Gastrocnemius medialis (tissue), 4 donors: ENCODE measurements at regions not wholly inside any gene's neighbourhood (a gene's known extent, or its start where the extent isn't known, plus 50 kb on each side); places are given as distances from the start of the nearest gene placed in this dataset.

Source experiments
- ATAC-seq, 2 donors: fragments of 150-250 bp; one replicate each; pipeline ENCODE4 v1.9.1; 2016
- DNase-seq, 2 donors: peaks; one replicate each; pipeline ENCODE4 v3.0.0-alpha.2; 2019
- H3K27ac ChIP-seq, 4 donors: fragments of 200-600 bp; sonication (generic); 1 replicate in 1 of 4; 2 replicates in 3 of 4; pipeline ENCODE4 v1.5.1; 2016 to 2018; ENCODE audit warnings: mild to moderate bottlenecking in 2 of 4, moderate library complexity in 1 of 4
- H3K27me3 ChIP-seq, 3 donors: fragments of 200-600 bp; sonication (generic) in 2 of 3; 1 replicate in 1 of 3; 2 replicates in 2 of 3; pipeline versions ENCODE4 v1.5.1 to v1.6.0; 2016 to 2019; ENCODE audit warnings: mild to moderate bottlenecking in 1 of 3, moderate library complexity in 1 of 3
- H3K36me3 ChIP-seq, 2 donors: fragments of 200-600 bp; sonication (generic) in 1 of 2; one replicate each; pipeline ENCODE4 v1.5.1; 2017 to 2018
- H3K4me1 ChIP-seq, 2 donors: fragments of 200-600 bp; sonication (generic) in 1 of 2; one replicate each; pipeline ENCODE4 v1.5.1; 2016 to 2017; ENCODE audit warnings: mild to moderate bottlenecking in 2 of 2
- H3K4me3 ChIP-seq, 4 donors: fragments of 200-600 bp; sonication (generic) in 3 of 4; 1 replicate in 1 of 4; 2 replicates in 3 of 4; pipeline ENCODE4 v1.5.1; 2016 to 2019; ENCODE audit warnings: mild to moderate bottlenecking in 2 of 4
- H3K9me3 ChIP-seq, 3 donors: fragments of 200-600 bp; sonication (generic) in 2 of 3; 1 replicate in 1 of 3; 2 replicates in 2 of 3; pipeline ENCODE4 v1.5.1; 2016 to 2019
- POLR2A ChIP-seq, 2 donors: fragments of 450-650 bp; IDR thresholded peaks; one replicate each; pipeline ENCODE4 v1.6.1; 2017; ENCODE audit warnings: antibody characterized with exemption in 2 of 2, mild to moderate bottlenecking in 2 of 2, moderate library complexity in 2 of 2
- in situ Hi-C, 4 donors: fragments of 200-750 bp; cut with MboI; loops; one replicate each; pipeline versions ENCODE4 v1.15.0 to v1.8.0; 2017; ENCODE audit warnings: low sequenced_read_pairs in 4 of 4
- intact Hi-C: fragments of 100-400 bp; cut with DNase I; formaldehyde crosslinking; loops from one replicate; pipeline ENCODE4 v1.15.1; 2023; ENCODE audit warnings: low total_unique reads
- TF ChIP-seq, protein P1 (sequence below), 5 experiments: fragments of 450-650 bp in 3 of 5; fragments of 200-600 bp in 2 of 5; sonication (generic) in 2 of 5; IDR thresholded peaks in 4 of 5; conservative IDR thresholded peaks in 1 of 5; 1 replicate in 4 of 5; 2 replicates in 1 of 5; pipeline ENCODE4 v1.5.1; 2016 to 2019; ENCODE audit warnings: antibody characterized with exemption in 5 of 5, mild to moderate bottlenecking in 3 of 5, moderate library complexity in 3 of 5

DNA sequence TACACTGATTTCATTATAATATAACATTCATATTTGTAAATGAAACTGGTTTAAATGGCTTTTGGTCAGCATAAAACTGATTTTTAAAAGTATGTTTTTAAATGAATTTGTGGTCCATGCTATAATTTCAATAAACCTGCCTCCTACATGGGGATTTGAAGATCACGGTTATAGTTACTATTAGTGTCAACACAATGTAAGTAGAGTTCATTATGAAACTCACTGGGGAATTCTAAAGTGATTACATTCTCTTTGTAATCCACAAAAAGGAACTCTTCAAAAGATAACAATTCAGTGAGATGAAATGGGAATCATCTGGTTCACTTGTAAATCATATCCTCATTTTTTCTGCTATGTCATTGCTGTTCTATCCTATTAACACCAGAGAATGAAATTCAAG is 204.5 kb upstream of the G2E3 start:
- in situ Hi-C loops (no loop called here), intact Hi-C loops (no loop called here)
- no peak for DNase-seq
- no peaks in the 10 kb centered on the region for H3K36me3 ChIP-seq
- no peak for ATAC-seq
- H3K9me3 ChIP-seq, result no peaks in the 10 kb centered on the region
- TF ChIP-seq, protein P1, sequence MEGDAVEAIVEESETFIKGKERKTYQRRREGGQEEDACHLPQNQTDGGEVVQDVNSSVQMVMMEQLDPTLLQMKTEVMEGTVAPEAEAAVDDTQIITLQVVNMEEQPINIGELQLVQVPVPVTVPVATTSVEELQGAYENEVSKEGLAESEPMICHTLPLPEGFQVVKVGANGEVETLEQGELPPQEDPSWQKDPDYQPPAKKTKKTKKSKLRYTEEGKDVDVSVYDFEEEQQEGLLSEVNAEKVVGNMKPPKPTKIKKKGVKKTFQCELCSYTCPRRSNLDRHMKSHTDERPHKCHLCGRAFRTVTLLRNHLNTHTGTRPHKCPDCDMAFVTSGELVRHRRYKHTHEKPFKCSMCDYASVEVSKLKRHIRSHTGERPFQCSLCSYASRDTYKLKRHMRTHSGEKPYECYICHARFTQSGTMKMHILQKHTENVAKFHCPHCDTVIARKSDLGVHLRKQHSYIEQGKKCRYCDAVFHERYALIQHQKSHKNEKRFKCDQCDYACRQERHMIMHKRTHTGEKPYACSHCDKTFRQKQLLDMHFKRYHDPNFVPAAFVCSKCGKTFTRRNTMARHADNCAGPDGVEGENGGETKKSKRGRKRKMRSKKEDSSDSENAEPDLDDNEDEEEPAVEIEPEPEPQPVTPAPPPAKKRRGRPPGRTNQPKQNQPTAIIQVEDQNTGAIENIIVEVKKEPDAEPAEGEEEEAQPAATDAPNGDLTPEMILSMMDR (IDR thresholded peaks at IDR 0.05 in 4 of 5, conservative IDR thresholded peaks at IDR 0.05 in 1 of 5), result no peak
- TF ChIP-seq POLR2A (IDR thresholded peaks at IDR 0.05), result no peak
- no peaks in the 10 kb centered on the region for H3K27me3 ChIP-seq
- no peak overlapping the region for H3K4me3 ChIP-seq
- no peaks in the 10 kb centered on the region for H3K4me1 ChIP-seq
- no peak overlapping the region for H3K27ac ChIP-seq

DNA sequence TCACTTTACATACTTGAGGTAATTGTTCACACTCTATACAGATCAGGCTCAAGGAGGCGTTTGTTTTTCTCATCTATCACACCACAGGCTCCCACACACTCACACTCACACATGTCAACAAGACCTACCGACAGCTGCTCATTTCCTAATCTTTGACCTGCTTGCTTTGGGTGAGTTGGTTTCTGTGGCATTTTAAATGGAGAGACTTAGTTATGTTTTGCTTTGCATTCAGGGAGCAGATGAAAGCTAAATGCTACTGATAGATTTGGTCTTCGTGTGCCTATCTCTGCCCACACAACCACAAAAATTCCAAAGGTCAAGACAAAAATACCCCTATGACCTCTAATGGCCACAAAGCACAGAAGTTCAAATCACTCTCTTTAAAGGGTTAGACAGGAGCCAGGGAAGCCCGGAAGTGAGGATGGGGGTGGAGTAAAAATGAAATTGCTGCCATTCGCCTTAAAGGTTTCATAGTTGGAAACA is 203.5 kb upstream of the G2E3 start:
- no peaks in the 10 kb centered on the region for H3K4me1 ChIP-seq
- no peak overlapping the region for H3K27ac ChIP-seq
- DNase-seq (no peak), ATAC-seq (no peak)
- TF ChIP-seq, protein P1 (IDR thresholded peaks at IDR 0.05 in 4 of 5, conservative IDR thresholded peaks at IDR 0.05 in 1 of 5), result no peak
- no peak for TF ChIP-seq POLR2A (IDR thresholded peaks at IDR 0.05)
- in situ Hi-C loops, result no loop called here
- no peaks in the 10 kb centered on the region for H3K9me3 ChIP-seq
- no peak overlapping the region for H3K4me3 ChIP-seq
- no peaks in the 10 kb centered on the region for H3K36me3 ChIP-seq
- intact Hi-C loops, result no loop called here
- H3K27me3 ChIP-seq, result no peaks in the 10 kb centered on the region

DNA sequence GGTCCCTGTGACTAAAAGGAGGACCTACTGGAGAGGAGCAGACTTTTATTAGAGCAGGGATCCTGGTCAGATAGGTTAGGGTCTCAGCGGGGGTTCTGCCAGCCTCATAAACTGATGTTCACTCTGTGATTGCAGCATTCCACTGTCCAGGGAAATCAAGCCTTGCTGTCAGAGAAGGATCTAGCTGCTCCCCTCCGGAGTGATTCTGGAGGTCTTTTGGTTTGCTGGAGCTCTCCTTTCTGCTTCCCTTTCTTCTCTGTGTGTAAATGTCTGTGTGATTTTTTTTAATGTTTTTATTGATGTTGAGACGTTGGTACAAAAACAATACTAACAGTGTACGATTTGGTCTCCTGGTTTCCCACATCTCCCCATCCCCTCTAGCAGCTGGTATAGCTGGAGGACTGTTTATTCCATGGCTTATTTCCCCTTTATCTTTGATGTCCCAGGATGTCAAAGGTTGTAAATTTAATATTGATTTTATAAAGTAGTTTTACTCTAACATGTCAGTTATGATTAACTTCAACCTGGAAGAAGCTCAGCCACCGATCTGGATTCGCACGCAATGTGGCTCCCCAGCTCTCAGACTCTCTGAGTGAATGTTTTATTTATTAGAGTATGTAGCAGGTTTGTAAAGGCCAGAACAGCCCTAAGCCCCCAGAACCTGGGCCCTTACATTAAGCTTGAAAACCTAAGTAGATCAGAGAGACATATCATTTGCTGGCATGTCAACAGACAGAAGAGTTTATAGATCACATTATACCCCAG is 202.3 kb upstream of the G2E3 start:
- no peak overlapping the region for H3K4me3 ChIP-seq
- no peaks in the 10 kb centered on the region for H3K4me1 ChIP-seq
- DNase-seq (no peak), ATAC-seq (no peak)
- H3K36me3 ChIP-seq, result no peaks in the 10 kb centered on the region
- TF ChIP-seq, protein P1 (IDR thresholded peaks at IDR 0.05 in 4 of 5, conservative IDR thresholded peaks at IDR 0.05 in 1 of 5), result no peak
- no peak for TF ChIP-seq POLR2A (IDR thresholded peaks at IDR 0.05)
- intact Hi-C loops (no loop called here), in situ Hi-C loops (no loop called here)
- H3K27ac ChIP-seq, result no peak overlapping the region
- H3K9me3 ChIP-seq, result no peaks in the 10 kb centered on the region
- H3K27me3 ChIP-seq, result no peaks in the 10 kb centered on the region

DNA sequence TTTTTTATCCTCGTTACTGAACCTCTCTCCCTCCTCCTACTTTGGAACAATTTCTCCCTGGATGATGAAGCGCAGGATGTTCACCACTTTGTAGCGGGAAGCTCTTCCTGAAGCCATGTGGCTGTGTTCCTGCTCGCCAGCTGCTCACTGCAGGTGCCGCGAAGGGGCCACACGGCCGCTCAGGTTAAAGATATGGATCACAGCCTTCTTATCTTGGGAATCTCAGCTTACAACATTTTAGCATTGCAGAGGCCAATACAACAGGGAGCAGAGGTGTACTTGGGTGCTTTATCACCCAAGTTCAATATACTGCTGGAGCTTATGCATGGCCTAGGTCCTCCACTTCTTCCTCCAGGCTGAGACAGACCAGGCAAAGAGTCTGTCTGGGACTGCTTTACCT is 201.2 kb upstream of the G2E3 start:
- TF ChIP-seq, protein P1 (IDR thresholded peaks at IDR 0.05 in 4 of 5, conservative IDR thresholded peaks at IDR 0.05 in 1 of 5), result no peak
- TF ChIP-seq POLR2A (IDR thresholded peaks at IDR 0.05), result no peak
- no peaks in the 10 kb centered on the region for H3K4me1 ChIP-seq
- H3K36me3 ChIP-seq, result no peaks in the 10 kb centered on the region
- DNase-seq (no peak), ATAC-seq (no peak)
- intact Hi-C loops, result no loop called here
- H3K4me3 ChIP-seq, result no peak overlapping the region
- no peaks in the 10 kb centered on the region for H3K27me3 ChIP-seq
- in situ Hi-C loops, result no loop called here
- no peak overlapping the region for H3K27ac ChIP-seq
- no peaks in the 10 kb centered on the region for H3K9me3 ChIP-seq
